ENCODE measurements at regions not wholly inside any gene's neighbourhood (a gene's known extent, or its start where the extent isn't known, plus 50 kb on each side); places are given as distances from the start of the nearest gene placed in this dataset.

DNA sequence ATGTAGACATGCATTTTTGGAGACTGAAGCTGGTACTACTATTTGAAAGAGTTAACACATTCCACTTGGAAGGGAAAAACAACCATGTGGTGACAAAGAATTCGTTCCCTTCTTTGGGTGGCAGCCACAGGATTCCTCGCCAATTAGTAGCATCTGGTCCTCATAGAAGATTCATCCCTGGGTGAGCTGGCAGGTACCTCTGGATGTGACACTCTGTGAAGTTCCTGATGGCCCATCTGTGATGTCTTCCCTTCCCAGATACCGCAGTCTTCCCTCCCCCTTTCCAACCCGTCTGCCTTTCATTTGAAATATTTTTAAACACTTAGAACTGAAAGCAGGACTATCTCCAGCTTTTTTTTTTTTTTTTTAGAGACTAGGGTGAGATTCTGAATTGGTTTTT lies 569.5 kb downstream of the TYW1 start:
- no peak for DNase-seq

DNA sequence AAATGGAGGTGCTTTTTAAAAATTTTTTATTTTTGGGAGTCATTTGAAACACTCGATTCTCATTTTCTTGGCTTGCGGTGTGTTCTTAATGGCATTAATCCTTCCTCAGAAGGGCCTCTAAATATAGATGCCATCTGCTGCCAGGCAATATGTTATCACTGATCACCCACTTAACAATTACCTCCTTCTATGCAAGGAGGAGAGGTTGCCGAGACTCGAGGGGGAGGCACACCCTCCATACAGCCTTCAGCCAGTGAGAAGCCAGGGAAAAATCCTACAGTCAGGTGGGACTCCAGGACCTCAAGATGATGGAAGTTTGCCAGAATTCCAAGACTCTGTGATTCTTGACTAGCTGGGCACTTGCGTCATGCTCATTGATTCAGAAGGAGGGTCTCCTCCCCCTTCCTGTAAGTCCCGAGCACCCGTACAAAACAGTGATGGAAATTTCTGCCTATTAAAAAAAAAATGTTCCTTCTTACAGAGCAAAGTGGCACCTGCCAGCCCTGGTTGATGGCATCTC lies 574.5 kb downstream of the TYW1 start:
- no peak for DNase-seq

DNA sequence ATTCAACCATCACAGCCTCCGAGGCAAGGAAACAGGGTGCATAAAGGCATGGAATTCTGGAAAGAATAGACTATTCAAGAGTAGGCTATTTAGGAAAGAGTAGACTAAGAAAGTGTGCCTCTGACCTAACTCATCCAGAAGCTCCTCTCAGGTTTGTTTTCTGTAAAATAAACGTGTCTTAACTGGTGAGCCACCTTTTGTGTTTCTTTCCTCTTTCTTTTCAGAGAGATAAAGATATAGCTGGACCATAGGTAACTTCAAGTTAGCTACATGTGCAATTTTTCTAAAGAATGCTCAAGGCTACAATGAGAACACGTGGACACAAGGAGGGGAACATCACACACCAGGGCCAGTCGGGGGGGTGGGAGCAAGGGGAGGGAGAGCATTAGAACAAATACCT lies 577.0 kb downstream of the TYW1 start:
- no peak for DNase-seq

DNA sequence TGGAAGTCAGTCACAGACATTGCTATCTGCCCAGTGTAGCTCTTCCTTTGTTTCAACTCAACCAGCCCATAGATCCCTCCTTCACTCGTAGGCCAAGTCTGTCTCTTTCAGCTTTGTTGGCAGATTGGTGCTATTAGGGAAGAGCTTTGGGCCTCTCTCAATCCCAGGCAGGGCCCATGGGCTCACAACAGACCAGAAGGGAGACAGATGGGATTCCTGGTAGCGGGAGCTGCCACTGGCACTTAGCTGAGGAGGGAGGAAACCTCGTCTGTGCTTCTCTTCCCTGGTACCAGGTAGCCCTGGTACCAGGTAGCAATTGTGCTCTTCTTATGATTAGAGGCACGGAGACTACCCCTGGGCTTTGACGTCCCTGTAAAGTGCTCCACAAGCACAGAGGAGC lies 592.0 kb downstream of the TYW1 start:
- DNase-seq, result no peak

DNA sequence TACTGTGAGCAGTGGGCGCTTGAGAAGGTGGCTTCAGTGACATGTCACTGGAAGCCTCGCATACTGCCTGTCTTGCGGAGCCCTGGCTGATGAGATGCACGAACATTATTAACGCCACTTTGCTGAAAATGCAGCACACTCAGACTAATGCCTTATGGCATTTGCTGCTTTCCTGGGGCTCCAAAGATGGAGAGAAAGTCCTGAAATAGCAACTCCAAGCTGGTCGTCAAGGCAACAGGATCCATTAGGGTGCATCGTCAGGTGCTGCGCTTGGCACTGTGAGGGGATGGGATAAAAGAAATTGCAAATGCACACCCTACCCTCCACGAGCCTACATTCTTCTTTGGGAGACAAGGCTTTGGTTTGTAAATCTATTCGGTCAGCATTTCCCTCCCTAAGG lies 592.5 kb downstream of the TYW1 start:
- no peak for DNase-seq

DNA sequence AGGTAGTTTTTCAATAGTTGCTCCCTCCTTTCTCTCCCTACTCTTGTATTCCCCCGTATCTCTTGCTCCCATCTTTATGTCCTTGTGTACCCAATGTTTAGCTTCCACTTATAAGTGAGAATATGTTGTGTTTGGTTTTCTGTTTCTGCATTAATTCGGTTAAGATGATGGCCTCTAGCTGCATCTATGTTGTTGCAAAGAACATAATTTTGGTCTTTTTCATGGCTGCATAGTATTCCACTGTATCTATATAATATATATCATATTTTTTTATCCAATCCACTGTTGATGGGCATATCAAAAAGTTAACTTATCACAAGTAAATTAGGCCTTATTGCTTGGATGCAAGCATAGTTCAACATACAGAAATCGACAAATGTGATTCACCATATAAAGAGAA lies 594.0 kb downstream of the TYW1 start:
- DNase-seq, result no peak

DNA sequence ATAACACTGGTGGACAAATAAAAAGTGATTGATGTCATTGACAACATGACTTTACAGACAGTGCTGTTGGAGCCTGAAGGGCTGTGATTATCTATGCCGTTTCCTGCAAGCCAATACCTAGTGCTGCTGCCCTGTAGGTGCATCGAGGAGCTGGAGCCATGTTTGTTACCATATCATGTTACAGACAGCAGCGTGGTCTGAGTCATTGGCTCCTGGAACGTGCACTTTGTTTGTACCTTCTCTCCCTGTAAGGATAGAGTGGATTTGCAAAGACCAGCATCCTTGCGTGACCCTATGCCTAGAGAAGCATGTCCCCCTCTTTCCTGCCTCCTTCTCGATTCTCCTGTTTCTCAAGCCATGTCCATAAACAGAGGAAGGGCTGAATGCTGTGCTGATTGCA lies 597.2 kb downstream of the TYW1 start:
- DNase-seq, result no peak

DNA sequence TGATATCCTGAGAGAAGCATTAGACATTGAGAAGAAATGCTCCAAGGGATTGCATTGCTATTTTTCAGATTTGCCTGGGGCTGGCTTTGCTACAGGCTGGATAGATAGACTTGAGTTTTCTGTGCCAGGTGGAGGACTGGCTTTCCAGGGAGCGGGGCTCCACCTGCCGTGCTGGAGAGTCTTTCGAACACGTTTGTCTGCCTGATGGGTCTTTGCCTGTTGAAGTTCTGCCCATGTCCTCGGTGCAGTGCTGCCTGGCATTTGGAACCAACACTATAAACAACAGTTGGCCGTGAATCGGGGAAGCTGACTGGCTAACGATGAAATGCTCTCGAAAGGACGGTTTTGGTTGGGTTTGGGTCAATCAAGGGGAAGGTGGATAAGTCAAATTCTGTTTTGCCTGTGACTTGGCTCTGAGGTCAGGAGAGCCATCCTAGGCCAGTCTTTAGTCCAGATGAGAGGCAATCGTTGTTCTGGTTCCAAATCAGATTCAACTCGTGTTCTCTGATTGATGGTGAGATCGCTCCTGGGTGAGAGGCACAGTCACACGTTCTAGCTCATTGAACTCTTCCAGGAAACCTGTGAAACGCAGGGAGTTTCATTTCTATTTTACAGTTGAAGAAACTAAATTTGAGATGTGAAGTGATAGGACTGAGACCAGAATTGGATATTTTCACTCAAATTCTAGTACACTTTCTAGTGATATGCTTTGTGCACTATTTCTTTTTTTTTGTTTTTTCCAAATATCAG lies 599.0 kb downstream of the TYW1 start:
- no peak for DNase-seq

DNA sequence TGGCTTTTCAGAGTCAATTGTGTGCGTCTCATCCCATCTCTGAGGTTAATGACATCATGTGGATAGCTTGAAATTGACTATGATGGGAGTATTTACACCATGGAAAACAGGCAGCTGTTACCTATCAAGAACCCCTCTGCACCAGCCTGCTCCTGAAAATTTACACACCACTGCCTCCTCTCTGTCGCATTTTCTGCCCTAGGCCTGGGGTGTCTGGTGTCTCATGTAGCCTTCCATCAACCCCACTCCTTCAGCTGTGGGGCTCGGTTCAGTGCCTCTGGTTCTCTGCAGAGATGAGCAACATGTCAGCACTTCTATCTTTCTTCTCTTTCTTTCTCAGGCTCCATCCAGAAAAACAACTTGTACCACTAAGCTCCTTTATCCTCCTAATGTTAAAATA lies 600.5 kb downstream of the TYW1 start:
- no peak for DNase-seq

DNA sequence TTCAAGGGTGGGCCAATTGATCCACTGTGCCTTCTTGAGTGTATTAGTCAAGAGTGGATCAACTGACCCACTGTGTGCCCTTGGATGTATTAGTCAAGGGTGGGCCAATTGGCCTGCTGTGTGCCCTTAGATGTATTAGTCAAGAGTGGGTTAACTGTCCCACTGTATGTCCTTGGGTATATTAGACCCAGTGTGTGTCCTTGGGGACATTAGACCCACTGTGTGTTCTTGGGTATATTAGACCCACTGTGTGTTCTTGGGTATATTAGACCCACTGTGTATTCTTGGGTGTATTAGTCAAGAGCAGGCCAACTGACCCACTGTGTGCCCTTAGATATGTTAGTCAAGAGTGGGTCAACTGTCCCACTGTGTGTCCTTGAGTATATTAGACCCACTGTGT lies 601.8 kb downstream of the TYW1 start:
- no peak for DNase-seq

DNA sequence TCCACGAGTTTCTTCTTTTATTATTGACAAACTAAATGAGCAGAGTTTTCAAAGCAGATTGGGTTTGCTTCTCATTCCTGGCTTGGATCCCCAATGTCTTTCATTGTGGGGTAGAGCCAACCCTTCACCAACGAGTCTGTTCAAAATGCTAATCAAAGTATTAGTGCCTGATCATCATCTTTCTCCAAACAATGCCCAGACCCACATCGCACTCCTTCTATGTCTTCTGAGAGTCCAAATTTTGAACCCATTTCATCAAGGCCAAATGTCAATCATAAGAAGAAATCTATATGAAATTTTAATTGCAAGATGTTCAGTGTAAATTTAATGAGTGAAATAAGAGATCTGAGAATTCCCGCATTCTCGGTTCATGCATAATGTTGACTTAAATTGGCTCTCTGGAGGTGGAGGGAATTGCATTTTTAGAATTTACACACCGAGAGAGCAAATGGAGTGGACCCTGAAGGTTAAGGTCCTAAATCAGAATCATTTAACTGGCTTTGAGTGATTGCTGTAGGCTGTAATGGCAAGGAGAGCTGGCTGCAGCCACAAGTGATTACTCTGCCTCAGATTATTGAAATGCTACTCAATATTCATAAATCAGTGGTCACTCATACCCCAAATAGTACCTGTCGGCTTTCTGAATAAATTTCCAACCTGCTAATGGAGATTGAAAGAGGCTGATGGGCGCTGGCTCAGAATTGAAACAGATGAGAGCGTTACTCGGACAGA lies 602.9 kb downstream of the TYW1 start:
- no peak for DNase-seq

DNA sequence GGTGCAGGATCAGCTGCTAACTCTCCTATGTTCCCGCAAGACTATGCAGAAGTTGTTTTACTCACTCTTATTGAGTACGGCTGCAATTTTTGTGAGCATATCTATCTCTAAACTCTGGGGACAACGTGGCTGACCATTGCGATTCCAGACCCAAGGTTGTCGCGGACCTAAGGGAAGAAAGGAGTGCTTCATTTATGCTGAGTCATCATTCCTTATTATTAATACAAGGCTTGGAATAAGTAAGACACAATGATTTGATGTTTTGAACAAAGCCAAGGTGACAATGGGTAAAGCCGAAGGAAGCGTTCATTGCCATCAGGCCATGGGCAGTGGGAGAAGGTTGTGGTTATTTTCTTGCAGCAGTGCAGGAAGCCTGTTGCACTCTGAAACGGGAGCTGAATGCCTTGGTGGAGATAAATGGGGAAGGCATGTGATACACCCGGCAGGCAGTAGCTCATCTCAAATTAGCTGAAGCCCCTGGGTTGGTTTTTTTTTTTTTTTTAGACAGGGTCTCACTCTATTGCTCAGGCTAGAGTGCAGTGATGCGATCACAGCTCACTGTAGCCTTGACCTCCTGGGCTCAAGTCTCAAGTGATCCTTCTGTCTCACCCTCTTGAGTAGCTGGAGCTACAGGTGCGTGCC lies 605.7 kb downstream of the TYW1 start:
- no peak for DNase-seq

DNA sequence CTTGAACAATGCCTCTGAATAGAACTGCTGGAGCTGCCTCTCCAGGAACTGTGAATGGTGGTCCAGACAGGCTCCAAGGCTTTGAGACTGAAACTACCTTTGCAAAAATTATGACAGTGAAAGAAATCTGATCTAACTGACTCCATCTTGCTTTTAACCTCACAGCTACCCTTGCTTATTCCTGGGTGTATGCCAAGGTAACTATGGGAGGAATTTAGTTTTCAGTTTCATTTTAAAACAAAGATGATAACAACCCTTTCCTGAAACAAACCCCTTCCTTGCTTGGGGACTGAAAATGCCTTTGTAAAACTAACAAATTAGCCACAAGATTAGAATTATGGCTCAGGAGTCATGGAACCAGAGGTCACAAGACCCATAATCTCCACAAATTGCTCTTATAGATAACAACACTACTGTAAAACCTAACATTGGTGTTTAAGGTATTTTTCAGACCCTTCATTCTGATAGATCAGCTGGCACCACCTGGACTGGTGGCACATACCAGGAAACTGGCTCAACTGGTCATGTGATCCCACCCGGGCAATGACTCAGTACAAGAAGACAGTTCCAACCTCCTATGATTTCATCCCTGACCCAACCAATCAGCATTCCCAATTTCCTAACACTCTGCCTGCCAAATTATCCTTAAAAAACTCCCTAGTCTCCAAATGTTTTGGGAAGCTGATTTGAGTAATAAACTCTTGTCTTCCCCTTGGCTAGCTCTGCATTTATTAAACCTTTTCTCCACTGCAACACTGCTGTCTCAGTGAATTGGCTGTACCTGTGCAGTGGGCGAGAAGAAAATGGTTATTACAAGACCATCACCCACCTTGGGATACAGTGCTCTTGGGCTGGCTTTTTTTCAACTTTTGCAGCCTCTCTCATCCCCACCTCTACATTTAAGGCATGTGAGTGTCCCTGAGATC lies 608.1 kb downstream of the TYW1 start:
- no peak for DNase-seq

DNA sequence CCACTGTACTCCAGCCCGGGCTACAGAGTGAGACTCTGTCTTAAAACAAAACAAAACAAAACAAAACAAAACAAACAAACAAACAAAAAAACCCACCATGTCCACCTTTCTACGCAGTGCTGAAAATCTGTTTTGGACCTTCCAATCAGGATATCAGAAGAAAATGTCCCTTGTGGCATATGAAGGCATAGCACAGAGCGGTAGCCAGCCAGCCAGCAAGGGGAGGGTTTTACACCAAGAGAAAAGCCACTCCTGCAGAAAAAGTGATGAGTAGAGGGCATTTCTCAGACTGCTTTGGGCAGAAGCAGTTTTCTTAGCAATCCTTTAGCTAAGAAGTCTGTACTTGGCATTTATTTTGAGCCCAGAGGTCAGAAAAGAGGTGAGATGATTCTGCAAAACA lies 612.2 kb downstream of the TYW1 start:
- no peak for DNase-seq

DNA sequence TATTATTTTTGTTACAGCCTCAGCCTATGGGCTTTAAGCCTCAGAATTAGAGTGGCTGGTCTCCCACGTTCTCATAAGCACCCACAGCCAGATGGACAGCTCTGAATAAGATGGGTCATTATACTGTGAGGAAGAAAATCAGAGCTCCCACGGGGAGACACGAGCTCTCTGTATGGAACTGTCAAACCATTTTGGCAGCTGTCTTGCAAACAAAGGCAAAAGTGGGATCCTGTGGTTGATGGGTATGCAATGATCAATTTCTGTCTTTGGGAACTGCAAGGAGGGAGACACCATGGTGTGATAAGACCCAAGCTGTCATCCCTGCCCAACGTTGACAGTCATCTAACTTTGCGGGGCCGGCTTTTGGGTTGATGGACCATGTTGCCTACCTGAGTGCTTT lies 614.3 kb downstream of the TYW1 start:
- DNase-seq, result no peak

DNA sequence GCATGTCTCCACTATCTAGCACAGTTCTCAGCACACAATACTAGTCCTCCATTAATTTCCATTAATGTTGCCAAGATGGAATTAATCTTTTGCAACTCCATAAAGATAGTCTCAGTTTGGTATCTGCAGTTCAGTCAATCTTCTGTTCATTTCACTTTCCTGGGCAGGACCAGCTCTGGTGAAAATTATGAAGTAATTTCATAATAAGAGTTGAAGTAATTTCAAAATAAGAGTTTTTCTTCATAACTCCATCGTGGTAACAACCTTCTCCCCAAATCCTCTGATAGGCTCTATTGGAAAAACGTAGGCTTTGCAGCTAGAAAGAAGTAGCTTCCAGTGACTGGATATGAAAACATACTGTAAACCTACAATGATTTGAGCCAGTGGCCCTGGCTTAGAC lies 618.2 kb downstream of the TYW1 start:
- DNase-seq, result no peak

DNA sequence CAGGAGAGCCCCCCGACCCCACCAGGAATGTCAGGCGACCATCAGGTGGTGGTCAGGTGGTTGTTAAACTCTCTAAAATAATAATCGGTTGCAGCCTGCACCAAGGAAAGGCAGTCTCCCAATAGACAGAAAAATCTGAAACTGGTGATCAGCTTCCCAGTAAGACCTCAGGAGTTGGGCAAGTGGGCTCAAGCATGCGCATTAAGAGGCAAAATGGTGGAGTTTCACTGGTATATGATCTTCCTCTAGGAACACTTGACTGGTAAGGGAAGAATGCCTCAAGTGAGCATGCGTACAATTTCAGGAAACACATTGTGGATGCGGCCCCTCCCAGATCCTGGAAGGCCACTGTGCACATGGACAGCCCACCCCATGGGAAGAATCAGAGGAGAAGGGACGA lies 619.9 kb downstream of the TYW1 start:
- DNase-seq, result no peak

DNA sequence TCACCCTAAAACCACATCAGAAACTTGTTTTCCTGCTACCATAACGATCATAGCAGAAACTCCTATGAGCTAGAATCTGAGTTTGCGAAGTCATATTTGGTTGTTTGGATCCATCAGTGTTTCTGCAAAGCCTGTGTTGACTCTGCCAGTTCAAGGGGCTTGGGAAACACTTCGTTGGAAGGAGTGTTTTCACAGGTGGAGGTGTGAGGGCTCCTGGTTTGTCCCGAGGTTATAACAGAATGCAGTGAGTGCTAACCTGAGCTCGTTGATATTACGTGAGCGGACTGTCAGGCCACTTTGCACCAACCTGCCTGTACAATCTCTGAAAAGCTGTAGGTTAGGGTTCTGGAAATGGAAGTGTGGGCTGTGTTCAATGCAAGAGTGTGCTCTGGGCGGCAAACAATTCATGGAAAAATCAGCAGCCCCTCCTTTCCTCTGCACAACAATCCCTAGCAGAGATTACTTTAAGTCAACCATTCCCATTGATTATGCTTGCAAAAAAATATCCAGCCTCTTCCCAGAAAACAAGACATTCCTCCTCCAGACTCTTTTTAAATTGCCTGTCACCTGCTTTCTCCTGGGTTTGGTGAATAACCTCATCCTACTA lies 622.0 kb downstream of the TYW1 start:
- DNase-seq, result no peak

DNA sequence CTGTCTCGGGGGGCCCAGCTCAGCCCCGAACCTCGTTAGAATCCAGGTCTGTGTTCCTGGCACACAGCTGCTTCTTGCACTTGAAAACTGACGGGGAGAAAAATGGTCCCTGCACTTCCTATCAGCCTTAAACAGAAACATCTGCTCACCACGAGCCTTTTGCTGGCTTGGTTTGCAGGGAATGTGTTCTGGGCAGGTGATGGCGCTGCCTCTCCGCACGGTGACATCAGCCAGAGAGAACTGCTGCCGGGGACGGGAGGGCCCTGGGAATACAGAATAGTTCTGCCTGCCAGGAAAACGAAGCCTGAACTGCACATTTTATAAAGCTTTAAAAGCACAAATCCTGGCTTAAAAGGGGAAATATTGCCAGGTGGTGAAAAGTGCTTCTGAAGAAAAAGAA lies 622.5 kb downstream of the TYW1 start:
- DNase-seq, result no peak

DNA sequence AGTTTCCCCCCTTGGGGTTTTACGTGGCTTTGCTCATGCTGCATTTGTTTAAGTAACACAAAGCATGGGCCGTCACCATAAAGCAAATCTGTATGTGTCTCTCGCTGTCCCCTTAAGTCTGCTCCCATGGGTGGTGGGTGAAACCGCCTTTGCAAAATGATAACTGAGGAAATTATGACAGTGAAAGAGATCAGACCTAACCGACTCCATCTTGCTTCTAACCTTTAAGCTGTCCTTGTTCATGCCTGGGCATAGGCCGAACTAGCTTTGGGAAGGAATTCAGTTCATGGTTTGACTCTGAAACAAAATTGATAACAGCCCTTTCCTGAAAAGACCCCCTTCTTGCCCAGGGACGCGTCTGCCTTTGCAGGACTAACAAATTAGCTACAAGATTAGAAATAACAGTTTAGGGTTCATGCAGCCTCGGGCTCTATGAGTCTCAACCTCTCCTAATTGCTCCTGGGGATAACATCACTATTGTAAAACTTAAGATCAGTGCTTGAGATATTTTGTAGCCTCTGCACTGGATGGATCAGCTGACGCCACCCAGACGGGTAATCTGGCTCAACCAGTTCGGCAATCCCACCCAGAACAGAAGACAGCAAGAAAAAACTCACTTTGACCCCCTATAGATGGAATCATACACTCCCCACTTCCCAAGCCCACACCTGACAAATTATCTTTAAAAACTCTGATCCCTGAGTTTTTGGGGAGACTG lies 623.7 kb downstream of the TYW1 start:
- DNase-seq, result no peak

DNA sequence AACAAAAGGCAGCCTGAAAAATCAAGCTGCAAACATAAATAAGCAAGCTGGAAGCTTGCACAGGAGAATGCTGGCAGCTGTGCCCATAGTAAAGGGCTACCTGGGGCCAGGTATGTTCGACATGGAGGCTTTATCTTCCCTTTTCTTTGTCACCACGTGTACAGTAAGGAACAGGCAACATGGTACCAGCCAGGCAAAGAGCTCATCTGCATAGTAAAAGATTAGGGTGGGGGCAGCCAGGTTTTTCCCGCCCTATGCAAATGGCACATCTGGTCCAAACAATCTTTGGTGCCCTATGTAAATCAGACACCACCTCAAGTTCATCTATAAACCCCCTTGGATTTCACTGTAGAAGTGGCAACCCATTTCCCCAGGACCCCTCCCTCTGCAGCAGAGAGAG lies 625.1 kb downstream of the TYW1 start:
- DNase-seq, result no peak

DNA sequence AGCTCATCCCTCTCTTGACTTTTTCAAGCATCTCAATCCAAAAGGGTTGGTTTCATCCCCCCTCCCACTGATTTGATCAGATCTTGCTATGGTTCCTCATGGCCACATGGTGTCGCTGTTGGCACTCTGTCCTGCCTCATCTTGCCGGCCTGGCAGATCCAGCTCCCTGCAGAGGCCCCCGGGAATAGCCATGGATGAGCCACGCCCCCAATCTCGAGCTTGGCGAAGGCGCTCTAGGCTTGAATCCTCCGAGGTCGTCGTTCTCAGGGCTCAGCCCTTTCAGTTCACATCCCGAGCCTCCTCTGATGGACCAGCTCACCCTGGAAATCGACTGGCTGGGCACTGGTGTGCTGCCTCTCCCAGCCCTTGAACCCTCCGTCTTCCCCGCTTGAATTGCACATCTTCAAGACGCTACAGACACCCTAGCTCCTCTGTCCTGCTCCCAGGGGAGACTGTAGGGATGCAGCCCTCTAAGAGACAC lies 628.7 kb downstream of the TYW1 start:
- DNase-seq, result no peak

All from cortex of kidney (tissue), 1 donor.